ENCODE measurements at regions not wholly inside any gene's neighbourhood (a gene's known extent, or its start where the extent isn't known, plus 50 kb on each side); places are given as distances from the start of the nearest gene placed in this dataset.

- H3K9me3 ChIP-seq = no peaks in the 10 kb centered on the region
- no peaks in the 10 kb centered on the region for H3K27me3 ChIP-seq (ENCODE audit: low read depth)
- no peaks in the 10 kb centered on the region for H3K36me3 ChIP-seq (replicated peaks)
- no peak overlapping the region for H3K4me3 ChIP-seq
- DNase-seq (ENCODE audit: low spot score in 2 of 2) = no peak
- in situ Hi-C loops (cut with MboI; ENCODE audit: low sequenced_read_pairs) = no loop called here
- H3K4me1 ChIP-seq = no peaks in the 10 kb centered on the region
Observed at GRCh38 chr2:120448961-120449810, 103.2 kb downstream of the INHBB start.

- no peak for DNase-seq (ENCODE audit: low spot score in 2 of 2)
- H3K9me3 ChIP-seq = no peaks in the 10 kb centered on the region
- H3K4me1 ChIP-seq = no peaks in the 10 kb centered on the region
- H3K27me3 ChIP-seq (ENCODE audit: low read depth) = no peaks in the 10 kb centered on the region
- no peak overlapping the region for H3K4me3 ChIP-seq
- in situ Hi-C loops (cut with MboI; ENCODE audit: low sequenced_read_pairs) = no loop called here
- no peaks in the 10 kb centered on the region for H3K36me3 ChIP-seq (replicated peaks)
Observed at GRCh38 chr2:120450196-120450820, 104.4 kb downstream of the INHBB start.

DNA sequence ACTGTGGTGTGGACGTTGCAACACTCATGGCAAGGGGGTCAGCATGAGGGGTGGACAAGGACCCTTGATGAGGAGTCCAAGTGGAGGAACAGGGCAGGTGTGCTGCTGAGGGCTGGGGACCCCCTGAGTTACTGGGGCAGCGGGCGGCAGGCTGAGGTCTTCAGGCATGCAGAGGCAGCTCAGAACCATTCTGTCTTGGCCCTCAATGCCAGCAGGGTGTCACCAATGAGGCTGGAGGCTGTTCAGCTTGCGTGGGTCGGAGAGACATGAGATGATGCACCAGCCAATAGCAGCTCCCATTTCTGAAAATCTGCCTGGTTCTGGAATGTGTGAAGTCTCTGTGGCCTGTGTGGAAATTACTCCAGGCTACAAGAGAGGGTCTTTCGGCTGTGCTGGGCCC lies 105.4 kb downstream of the INHBB start:
- no peak overlapping the region for H3K4me3 ChIP-seq
- no peaks in the 10 kb centered on the region for H3K9me3 ChIP-seq
- no peak for DNase-seq (ENCODE audit: low spot score in 2 of 2)
- H3K36me3 ChIP-seq (replicated peaks) = no peaks in the 10 kb centered on the region
- in situ Hi-C loops (cut with MboI; ENCODE audit: low sequenced_read_pairs) = no loop called here
- no peaks in the 10 kb centered on the region for H3K27me3 ChIP-seq (ENCODE audit: low read depth)
- no peaks in the 10 kb centered on the region for H3K4me1 ChIP-seq

DNA sequence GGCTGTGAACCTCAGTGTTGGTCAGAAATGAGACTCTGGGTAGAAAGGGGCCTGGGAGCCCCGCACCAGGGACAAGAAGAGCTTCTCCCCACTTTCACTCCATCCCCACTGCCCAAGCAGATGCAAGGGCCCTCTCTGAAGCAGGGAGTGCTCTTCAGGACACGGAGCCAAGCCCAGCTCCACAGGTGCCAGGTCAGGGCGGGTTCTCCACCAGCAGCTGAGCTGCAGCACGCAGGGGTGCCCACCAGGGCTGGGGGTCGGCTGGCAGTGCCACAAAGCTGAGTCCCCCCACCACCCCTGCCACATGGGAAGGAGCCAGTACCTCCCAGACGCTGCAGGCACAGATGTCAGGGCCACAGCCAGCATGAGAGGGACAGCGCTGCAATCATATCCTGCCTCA lies 106.2 kb downstream of the INHBB start:
- H3K4me3 ChIP-seq = no peak overlapping the region
- in situ Hi-C loops (cut with MboI; ENCODE audit: low sequenced_read_pairs) = no loop called here
- H3K4me1 ChIP-seq = no peaks in the 10 kb centered on the region
- no peaks in the 10 kb centered on the region for H3K9me3 ChIP-seq
- no peaks in the 10 kb centered on the region for H3K36me3 ChIP-seq (replicated peaks)
- DNase-seq (ENCODE audit: low spot score in 2 of 2) = no peak
- H3K27me3 ChIP-seq (ENCODE audit: low read depth) = no peaks in the 10 kb centered on the region

- H3K4me1 ChIP-seq = no peaks in the 10 kb centered on the region
- no peaks in the 10 kb centered on the region for H3K36me3 ChIP-seq (replicated peaks)
- no peaks in the 10 kb centered on the region for H3K27me3 ChIP-seq (ENCODE audit: low read depth)
- in situ Hi-C loops (cut with MboI; ENCODE audit: low sequenced_read_pairs) = no loop called here
- H3K4me3 ChIP-seq = no peak overlapping the region
- DNase-seq (ENCODE audit: low spot score in 2 of 2) = no peak
- H3K9me3 ChIP-seq = no peaks in the 10 kb centered on the region
Observed at GRCh38 chr2:120452945-120453634, 107.2 kb downstream of the INHBB start.

- no peaks in the 10 kb centered on the region for H3K4me1 ChIP-seq
- in situ Hi-C loops (cut with MboI; ENCODE audit: low sequenced_read_pairs) = no loop called here
- DNase-seq (ENCODE audit: low spot score in 2 of 2) = no peak
- H3K4me3 ChIP-seq = no peak overlapping the region
- no peaks in the 10 kb centered on the region for H3K36me3 ChIP-seq (replicated peaks)
- H3K9me3 ChIP-seq = no peaks in the 10 kb centered on the region
- H3K27me3 ChIP-seq (ENCODE audit: low read depth) = no peaks in the 10 kb centered on the region
Observed at GRCh38 chr2:120453635-120453998, 107.7 kb downstream of the INHBB start.

DNA sequence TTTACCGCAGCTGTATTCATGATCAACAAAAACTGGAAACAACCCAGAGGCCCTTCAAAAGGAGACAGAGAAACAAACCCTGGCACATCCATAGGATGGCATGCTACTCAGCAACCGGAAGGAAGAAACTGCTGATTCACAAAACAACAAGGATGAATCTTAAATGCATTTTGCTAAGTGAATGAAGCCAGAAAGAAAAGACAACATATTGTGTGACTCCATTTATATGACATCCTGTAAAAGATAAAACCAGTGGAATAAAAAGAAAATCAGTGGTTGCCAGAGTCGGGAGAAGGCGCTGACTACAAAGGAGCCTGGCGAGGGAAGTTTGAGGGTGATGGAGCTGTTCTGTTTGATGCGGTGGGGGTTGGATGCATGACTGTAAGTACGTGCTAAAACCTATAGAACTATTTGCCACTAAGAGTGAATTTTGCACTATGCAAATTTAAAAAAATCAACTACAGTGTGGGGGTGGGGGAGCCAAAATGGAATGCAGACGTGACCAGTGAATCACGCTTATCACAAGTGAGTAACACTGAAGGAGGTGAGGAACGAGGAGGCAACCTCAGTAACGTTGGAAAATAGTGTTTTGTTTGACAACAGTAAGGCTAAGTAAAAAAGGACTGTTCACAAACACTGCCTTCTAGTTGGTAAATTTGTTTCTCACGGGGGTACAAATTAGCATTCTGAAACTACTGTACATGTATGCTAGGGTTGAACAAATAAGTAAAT lies 108.9 kb downstream of the INHBB start:
- Histone ChIP-seq H3K27me3 (ENCODE audit: low read depth) (no peaks in the 10 kb centered on the region; the same call in 1 of the 2 replicates), H3K4me1 (no peaks in the 10 kb centered on the region), H3K4me3 (no peak overlapping the region), H3K36me3 (replicated peaks) (no peaks in the 10 kb centered on the region), H3K9me3 (no peaks in the 10 kb centered on the region)
- in situ Hi-C loops (cut with MboI; ENCODE audit: low sequenced_read_pairs) = no loop called here
- no peak for DNase-seq (ENCODE audit: low spot score in 2 of 2)

DNA sequence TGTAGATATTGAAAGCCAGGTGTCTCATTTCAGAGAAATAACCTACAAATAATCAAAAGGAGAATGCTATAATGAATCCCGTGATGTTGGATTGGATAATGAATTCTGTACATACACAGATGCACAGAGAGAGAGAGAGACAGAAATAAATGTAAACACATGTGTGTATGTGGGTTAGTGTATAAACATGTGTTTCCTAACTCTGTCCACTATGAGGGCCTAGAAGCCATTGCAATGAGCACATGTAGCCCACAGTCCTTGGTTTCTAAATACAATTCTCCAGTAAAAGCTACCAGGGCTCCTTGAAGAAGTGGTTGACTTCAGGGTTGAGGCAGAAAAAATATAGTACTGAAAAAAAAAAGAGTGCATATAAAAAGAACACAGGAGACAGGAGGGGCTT lies 109.5 kb downstream of the INHBB start:
- H3K9me3 ChIP-seq = no peaks in the 10 kb centered on the region
- no peak for DNase-seq (ENCODE audit: low spot score in 2 of 2)
- in situ Hi-C loops (cut with MboI; ENCODE audit: low sequenced_read_pairs) = no loop called here
- no peaks in the 10 kb centered on the region for H3K36me3 ChIP-seq (replicated peaks)
- H3K27me3 ChIP-seq (ENCODE audit: low read depth) = no peaks in the 10 kb centered on the region; the same call in 1 of the 2 replicates
- no peak overlapping the region for H3K4me3 ChIP-seq
- no peaks in the 10 kb centered on the region for H3K4me1 ChIP-seq

- Histone ChIP-seq H3K36me3 (replicated peaks) (no peaks in the 10 kb centered on the region), H3K4me3 (no peak overlapping the region), H3K4me1 (no peaks in the 10 kb centered on the region), H3K9me3 (no peaks in the 10 kb centered on the region), H3K27me3 (ENCODE audit: low read depth) (no peaks in the 10 kb centered on the region; the same call in 1 of the 2 replicates)
- in situ Hi-C loops (cut with MboI; ENCODE audit: low sequenced_read_pairs) = no loop called here
- no peak for DNase-seq (ENCODE audit: low spot score in 2 of 2)
Observed at GRCh38 chr2:120456867-120457266, 110.9 kb downstream of the INHBB start.

- H3K36me3 ChIP-seq (replicated peaks) = no peaks in the 10 kb centered on the region
- no peaks in the 10 kb centered on the region for H3K9me3 ChIP-seq
- no peaks in the 10 kb centered on the region; the same call in 1 of the 2 replicates for H3K27me3 ChIP-seq (ENCODE audit: low read depth)
- H3K4me3 ChIP-seq = no peak overlapping the region
- H3K4me1 ChIP-seq = peaks cover under 1% of the 10 kb centered on the region
- in situ Hi-C loops (cut with MboI; ENCODE audit: low sequenced_read_pairs) = no loop called here
- DNase-seq (ENCODE audit: low spot score in 2 of 2) = no peak
Observed at GRCh38 chr2:120460511-120460910, 114.6 kb downstream of the INHBB start.

- no peak for DNase-seq (ENCODE audit: low spot score in 2 of 2)
- H3K27me3 ChIP-seq (ENCODE audit: low read depth) = no peaks in the 10 kb centered on the region; the same call in 1 of the 2 replicates
- H3K9me3 ChIP-seq = no peaks in the 10 kb centered on the region
- H3K36me3 ChIP-seq (replicated peaks) = no peaks in the 10 kb centered on the region
- H3K4me3 ChIP-seq = no peak overlapping the region
- H3K4me1 ChIP-seq = peaks cover 6% of the 10 kb centered on the region
- in situ Hi-C loops (cut with MboI; ENCODE audit: low sequenced_read_pairs) = no loop called here
Observed at GRCh38 chr2:120461092-120461491, 115.2 kb downstream of the INHBB start.

GRCh38 chr2:120461546-120462537 lies 115.9 kb downstream of the INHBB start:
- H3K4me1 ChIP-seq = peaks cover 14% of the 10 kb centered on the region
- DNase-seq (ENCODE audit: low spot score in 2 of 2) = no peak
- no peaks in the 10 kb centered on the region; the same call in 1 of the 2 replicates for H3K27me3 ChIP-seq (ENCODE audit: low read depth)
- no peaks in the 10 kb centered on the region for H3K9me3 ChIP-seq
- in situ Hi-C loops (cut with MboI; ENCODE audit: low sequenced_read_pairs) = no loop called here
- no peak overlapping the region for H3K4me3 ChIP-seq
- H3K36me3 ChIP-seq (replicated peaks) = no peaks in the 10 kb centered on the region

GRCh38 chr2:120463527-120463926 lies 117.6 kb downstream of the INHBB start:
- no peak overlapping the region for H3K4me3 ChIP-seq
- DNase-seq (ENCODE audit: low spot score in 2 of 2) = no peak
- H3K36me3 ChIP-seq (replicated peaks) = no peaks in the 10 kb centered on the region
- no peaks in the 10 kb centered on the region for H3K9me3 ChIP-seq
- in situ Hi-C loops (cut with MboI; ENCODE audit: low sequenced_read_pairs) = no loop called here
- H3K4me1 ChIP-seq = peaks cover 15% of the 10 kb centered on the region
- H3K27me3 ChIP-seq (ENCODE audit: low read depth) = no peaks in the 10 kb centered on the region; the same call in 1 of the 2 replicates
